Left cardiac atrium (tissue), 4 donors: ENCODE measurements at regions not wholly inside any gene's neighbourhood (a gene's known extent, or its start where the extent isn't known, plus 50 kb on each side); places are given as distances from the start of the nearest gene placed in this dataset.
"Not testable (repeated sequence)": the region's sequence is repeated elsewhere in the genome, so short reads cannot be mapped to it uniquely, and the experiment has no call there.

ENCODE experiments used
- ATAC-seq, 2 donors: fragments of 200-7000 bp; cut with Tn5 transposase; one replicate each; pipeline ENCODE4 v1.9.1; 2020; ENCODE audit warnings: mild to moderate bottlenecking in 2 of 2, moderate library complexity in 2 of 2
- DNase-seq: peaks from one replicate; pipeline ENCODE4 v3.0.0-alpha.2; 2020
- intact Hi-C, 2 donors: fragments of 100-400 bp; cut with DNase I; formaldehyde crosslinking; loops; one replicate each; pipeline versions ENCODE4 v1.14.1 to v1.15.1; 2022 to 2023
- donor health status: DM: no; HTN: yes; CAD: no.
- donor health status: DM: no; HTN: yes; CAD: no; lungs with severe emphysema.
- donor health status: DM: yes; HTN: yes; CAD: no.
- donor health status: Dilated cardiomyopathy.

- no peak for DNase-seq
- no peak for ATAC-seq
These were observed 187.7 kb upstream of the HAAO start for GRCh38 chr2:42979870-42980763.

GRCh38 chr2:42979416-42979869 is 187.1 kb upstream of the HAAO start:
- DNase-seq, result no peak
- intact Hi-C loops, result loop anchor here (5.0 to 10.0 kb wide), 3 partner anchors 148 to 505 kb away; no protein-coding TSS in a partner anchor
- no peak for ATAC-seq

More at GRCh38 chr2:42979870-42980763, 187.7 kb upstream of the HAAO start:
- intact Hi-C loops, result loop anchor here (5.0 to 10.0 kb wide), 4 partner anchors 42 to 505 kb away; no protein-coding TSS in a partner anchor

- no peak for ATAC-seq
- intact Hi-C loops, result loop anchor here (5.0 to 10.0 kb wide), 3 partner anchors 148 to 506 kb away; no protein-coding TSS in a partner anchor
- DNase-seq, result no peak
These were observed 186.6 kb upstream of the HAAO start for GRCh38 chr2:42978887-42979415.

DNA sequence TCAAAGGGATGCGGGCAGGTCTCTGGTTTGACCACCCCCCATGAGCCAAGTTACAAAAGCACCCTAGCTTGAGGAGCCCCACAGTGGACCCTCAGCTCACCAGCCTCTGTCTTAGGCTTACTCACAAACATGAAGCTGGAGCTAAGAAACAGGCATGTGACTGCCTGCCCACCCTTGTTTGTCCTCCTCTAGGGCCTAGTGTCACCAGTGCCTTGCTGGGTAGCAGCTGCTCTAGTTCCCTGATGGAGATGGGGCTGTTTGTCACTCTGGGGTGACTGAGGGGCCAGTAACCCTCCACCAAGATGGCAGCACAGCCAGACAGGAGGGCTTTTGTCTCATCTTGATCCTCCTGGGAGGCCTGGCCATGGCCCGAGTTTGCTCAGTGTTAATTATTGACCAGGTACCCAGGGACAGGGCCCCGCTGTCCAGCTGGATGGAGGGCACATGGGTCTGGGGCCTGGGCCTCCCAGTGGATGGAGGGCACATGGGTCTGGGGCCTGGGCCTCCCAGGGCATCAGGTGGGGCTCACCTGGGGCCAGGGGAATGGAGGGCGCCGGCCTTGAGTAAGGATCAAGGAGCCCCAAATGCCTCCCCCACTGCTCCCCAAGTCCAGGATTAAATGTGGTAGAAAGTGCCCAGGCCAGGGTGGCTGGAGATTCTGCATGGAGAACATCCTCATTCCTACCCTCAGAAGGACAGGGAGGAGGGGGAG is 185.9 kb upstream of the HAAO start:
- intact Hi-C loops, result loop anchor here (5.0 to 10.0 kb wide), 3 partner anchors 149 to 506 kb away; no protein-coding TSS in a partner anchor
- no peak for ATAC-seq

DNA sequence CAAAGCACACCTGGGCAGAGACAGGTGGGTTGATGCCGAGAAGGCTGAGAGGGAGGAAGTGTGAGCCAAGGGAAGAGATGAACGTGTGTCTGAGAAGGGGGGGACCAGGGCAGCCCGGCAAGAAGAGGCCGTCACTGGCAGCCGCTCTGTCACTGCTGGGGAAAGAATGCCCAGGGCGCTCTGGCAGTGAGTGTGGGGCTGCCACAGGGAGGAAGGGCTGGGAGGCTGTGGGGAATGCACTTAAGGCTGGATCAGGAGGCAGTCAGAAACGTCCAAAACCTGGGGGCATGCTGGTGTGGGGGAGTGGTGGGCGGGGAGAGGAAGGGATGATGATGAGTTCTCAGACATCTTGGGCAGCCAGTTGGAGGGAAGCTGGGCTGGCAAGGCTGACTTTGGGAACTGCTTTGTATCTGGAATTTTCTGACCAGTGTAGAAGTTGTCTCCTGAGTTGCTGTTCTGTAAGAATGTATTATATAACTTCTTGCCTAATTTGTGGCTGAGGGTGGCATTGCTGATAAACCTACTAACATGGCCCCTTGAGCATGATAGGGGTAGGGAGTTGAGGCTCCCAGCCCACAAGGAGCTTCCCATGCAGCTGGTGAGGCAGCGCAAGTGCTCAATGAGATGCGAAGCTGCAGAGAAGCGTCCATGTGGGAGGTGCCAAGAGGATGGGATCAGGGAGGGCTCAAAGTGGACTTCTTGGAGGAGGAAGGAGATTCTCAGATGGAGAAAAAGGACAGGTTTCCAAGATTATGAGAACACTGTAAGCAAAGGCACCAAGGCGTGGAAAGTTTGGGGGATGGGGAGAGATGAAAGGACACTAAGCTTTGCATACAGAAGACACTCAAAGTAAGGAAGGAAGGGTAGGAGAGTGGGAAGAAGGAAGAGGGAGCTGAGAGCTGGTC is 185.1 kb upstream of the HAAO start:
- intact Hi-C loops, result loop anchor here (5.0 to 10.0 kb wide), 3 partner anchors 150 to 507 kb away; no protein-coding TSS in a partner anchor
- DNase-seq, result no peak
- ATAC-seq, result no peak

More for the DNA sequence above, 185.9 kb upstream of the HAAO start:
- no peak for DNase-seq

DNA sequence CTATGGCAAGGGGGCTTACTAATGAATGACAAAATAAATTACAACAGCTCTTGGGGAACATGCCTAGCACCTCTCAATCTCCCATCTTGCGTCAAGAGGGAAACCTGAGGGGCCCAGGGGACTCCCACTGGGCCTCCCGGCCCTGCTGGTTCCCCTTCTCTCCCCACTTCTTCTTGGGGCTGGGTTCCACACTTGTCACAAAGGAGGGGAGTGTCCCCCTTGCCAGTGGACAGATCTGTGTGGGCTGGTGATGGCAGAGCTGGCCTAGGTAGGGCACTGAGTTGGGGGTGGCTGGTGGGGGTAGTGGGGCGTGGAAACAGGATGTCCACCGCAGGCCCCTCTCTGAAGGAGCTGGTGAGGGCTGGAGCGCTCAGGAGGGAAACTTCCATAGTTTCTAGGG is 184.0 kb upstream of the HAAO start:
- DNase-seq, result no peak
- ATAC-seq, result no peak
- intact Hi-C loops, result loop anchor here (5.0 to 10.0 kb wide), 3 partner anchors 151 to 508 kb away; no protein-coding TSS in a partner anchor

GRCh38 chr2:42974721-42975717 is 182.6 kb upstream of the HAAO start:
- DNase-seq (peak; percentile 80), ATAC-seq (peak; percentile 91 to 92)
- intact Hi-C loops, result loop anchor here (2.0 to 10.0 kb wide), 5 partner anchors 152 to 510 kb away; no protein-coding TSS in a partner anchor

DNA sequence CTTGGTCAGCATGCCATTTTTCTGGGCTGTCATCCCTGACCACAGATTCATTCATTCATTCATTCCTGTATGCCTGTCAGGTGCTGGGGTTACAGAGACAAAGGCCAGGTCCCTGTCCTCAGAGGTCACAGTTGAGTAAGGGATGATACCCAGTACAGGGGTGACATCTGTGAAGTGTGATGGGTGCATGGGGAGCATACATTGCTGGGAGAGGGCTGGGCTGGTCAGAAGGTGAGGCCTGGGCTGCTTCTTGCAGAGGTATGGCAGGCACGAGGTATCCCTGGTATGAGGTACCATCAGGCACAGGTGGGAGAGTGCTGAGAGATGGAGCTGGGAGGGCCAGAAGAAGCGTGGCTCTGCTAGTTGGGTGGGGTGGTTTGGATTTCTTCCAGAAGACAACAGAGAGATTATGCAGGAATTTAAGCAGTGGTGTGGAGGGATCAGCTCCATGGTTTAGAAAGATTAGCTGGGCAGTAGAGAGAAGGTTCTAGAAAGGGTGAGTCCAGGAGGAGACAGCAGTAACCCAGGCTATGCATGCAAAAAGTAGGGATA is 181.9 kb upstream of the HAAO start:
- intact Hi-C loops, result loop anchor here (2.0 to 10.0 kb wide), 4 partner anchors 255 to 511 kb away; no protein-coding TSS in a partner anchor
- no peak for ATAC-seq
- no peak for DNase-seq

DNA sequence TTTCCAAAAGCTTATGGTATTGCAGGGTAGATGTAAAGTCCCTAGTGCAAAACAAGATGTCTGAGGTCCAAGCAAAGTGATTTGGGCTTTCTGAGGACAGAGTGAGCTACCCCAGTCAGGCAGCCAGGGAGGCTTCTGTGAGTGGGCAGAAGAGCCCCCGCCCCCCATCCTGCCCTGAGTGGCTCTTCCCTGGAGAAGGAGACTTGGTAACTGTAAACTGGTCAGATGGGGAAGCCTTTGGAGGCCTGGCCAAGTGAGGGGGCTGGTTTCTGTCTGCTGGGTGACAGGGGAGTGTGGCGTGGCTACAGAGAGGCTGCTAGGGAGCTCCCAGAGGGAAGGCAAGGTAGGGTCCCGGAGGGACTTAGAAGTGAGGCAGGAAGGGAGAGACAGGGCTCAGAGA is 181.3 kb upstream of the HAAO start:
- intact Hi-C loops, result loop anchor here (2.0 to 10.0 kb wide), 4 partner anchors 255 to 511 kb away; no protein-coding TSS in a partner anchor
- ATAC-seq (no peak), DNase-seq (no peak)

- intact Hi-C loops, result loop anchor here in 1 of 2 donors (10.0 kb wide), 2 partner anchors 262 to 512 kb away; no protein-coding TSS in a partner anchor
- not testable (repeated sequence) for DNase-seq, ATAC-seq
These were observed 180.6 kb upstream of the HAAO start for GRCh38 chr2:42972933-42973516.

DNA sequence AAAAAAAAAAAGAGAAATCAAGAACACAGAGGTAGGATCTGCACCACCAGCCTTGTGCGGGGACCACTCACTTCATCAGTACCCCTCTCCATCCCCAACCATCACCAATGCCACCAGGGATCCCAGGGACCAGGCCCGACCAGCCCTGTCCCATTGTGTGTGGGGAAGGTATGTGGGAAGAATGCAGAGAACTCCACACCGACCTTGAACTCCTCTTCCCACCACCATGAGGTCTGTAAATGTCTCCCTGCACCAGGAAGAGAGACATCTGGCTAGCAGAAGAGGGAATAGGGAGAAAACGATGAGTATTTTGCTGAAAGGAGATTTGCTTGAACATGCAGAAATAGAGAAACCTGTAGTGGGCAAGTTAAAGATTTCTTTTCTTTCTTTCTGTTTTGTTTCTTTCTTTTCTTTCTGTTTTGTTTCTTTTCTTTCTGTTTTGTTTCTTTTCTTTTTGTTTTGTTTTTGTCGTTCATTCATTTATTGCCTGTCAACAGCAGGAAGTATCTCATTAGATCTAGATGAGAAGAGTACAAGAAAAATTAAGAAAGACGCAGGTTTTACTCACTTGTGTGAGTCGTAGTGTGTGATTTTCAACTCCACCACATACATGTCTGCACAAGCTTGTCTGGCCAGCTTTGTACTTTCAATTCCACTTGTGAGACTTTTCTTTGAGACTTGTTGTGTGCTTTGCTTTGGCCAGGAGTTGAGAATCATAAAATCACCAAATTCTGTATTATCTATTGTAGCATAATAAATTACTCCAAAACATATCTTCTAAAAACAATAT is 179.8 kb upstream of the HAAO start:
- no peak for ATAC-seq
- intact Hi-C loops, result loop anchor here in 1 of 2 donors (10.0 kb wide), 2 partner anchors 263 to 513 kb away; no protein-coding TSS in a partner anchor
- DNase-seq, result no peak

DNA sequence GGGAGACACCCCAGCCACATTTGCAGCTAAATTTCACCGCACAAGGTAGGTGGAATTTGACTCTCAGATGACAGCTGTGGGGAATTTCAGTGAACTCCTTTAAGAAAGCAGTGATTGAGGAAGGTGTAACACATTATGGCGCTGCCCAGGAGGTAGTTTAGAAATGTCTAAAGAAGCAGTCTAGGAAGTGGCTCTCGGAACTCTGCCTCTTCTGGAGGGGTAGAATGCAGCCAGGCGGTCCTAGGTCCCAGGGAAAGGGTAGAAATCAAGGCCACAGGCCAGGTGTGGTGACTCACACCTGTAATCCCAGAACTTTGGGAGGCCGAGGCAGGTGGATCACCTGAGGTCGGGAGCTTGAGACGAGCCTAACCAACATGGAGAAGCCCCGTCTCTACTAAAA is 179.0 kb upstream of the HAAO start:
- DNase-seq, result no peak
- no peak for ATAC-seq
- intact Hi-C loops, result loop anchor here in 1 of 2 donors (10.0 kb wide), 2 partner anchors 263 to 513 kb away; no protein-coding TSS in a partner anchor

DNA sequence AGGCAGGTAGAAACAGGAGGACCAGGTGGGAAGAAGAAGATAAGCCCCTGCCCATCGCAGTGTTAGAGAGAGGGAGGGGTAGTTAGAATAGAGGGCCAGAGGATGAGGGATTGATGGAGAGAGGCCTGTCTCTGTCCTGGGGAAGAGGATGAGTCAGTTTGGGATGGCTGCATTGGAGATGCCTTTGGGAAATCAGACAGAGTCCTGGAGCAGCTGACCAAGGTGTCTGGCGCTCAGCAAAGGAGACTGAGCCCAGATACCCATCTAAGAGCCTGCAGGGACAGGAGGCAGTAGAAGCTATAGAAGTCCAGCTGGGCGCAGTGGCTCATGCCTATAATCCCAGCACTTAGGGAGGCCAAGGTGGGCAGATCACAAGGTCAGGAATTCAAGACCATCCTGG is 177.8 kb upstream of the HAAO start:
- intact Hi-C loops, result loop anchor here in 1 of 2 donors (10.0 kb wide), 2 partner anchors 265 to 515 kb away; no protein-coding TSS in a partner anchor
- DNase-seq, result no peak
- no peak for ATAC-seq

DNA sequence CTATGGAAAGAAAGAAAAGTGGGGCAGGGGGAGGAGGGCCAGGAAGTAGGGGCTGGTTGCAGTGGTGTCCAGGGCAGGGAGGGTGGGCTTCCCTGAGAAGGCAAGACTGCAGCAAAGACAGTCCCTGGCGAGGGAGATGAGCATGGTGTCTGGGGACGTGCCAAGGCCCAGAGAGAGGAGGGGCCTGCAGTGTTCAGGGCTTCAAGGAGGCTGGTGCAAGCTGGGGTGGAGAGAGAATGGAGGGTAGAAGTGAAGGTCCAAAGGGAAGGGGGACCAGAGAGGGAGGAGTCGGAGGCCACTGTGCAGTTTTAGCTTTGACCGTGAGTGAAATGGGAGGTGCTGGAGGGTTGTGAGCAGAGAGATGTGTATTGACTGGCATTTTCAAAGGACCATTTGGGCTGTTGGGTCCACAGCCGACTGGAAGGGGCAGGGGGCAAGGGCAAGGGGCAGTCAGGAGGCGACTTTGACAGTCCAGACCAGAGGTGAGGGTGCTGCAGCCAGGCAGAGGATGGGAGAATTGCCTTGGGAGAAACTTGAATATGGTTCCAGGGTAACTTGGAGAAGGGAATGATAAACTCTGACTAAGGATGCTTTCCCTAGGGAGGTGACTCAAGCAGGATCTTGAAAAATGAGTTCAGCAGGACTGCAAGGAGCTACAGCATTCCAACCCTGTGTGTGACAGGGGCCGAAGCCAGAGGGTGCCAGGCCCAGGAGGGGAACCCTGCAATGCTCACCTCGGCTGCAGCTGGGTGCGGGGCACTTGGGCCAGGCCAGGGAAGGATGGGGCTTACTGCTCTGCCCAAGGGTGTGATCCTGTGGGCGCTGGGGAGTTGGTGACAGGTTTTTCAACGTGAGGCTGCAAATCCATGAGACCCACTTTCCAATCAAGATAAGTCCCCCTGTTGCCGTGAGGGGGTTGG is 177.1 kb upstream of the HAAO start:
- peak in 1 of 2 donors; percentile 47 for ATAC-seq
- intact Hi-C loops, result loop anchor here in 1 of 2 donors (10.0 kb wide), 2 partner anchors 265 to 515 kb away; no protein-coding TSS in a partner anchor
- no peak for DNase-seq
